ENCODE measurements at regions not wholly inside any gene's neighbourhood (a gene's known extent, or its start where the extent isn't known, plus 50 kb on each side); places are given as distances from the start of the nearest gene placed in this dataset.

GRCh38 chr5:173463207-173463606 lies 135.0 kb upstream of the STC2 start:
- TF ChIP-seq CTCF (IDR thresholded peaks at IDR 0.05; ENCODE audit: borderline replicate concordance, extremely low read depth, low read length, poor library complexity, severe bottlenecking): no peak
- TF ChIP-seq EZH2 (IDR thresholded peaks at IDR 0.05; ENCODE audit: borderline replicate concordance, low read depth, low read length, severe bottlenecking): no peak
